Globus pallidus (tissue), 1 donor: ENCODE measurements at regions not wholly inside any gene's neighbourhood (a gene's known extent, or its start where the extent isn't known, plus 50 kb on each side); places are given as distances from the start of the nearest gene placed in this dataset.

Source experiments
- DNase-seq: peaks from one replicate; pipeline ENCODE4 v3.0.0-alpha.2; 2015; ENCODE audit warnings: low spot score

GRCh38 chr3:117617906-117618305, 908.3 kb downstream of the TUSC7 start:
- DNase-seq, result no peak

- DNase-seq, result no peak
Measured at GRCh38 chr3:117618462-117618861, 908.9 kb downstream of the TUSC7 start.

GRCh38 chr3:117619805-117620204, 910.2 kb downstream of the TUSC7 start:
- DNase-seq, result no peak

- DNase-seq, result no peak
Measured at GRCh38 chr3:117622171-117622841, 912.7 kb downstream of the TUSC7 start.

GRCh38 chr3:117624424-117624823, 914.8 kb downstream of the TUSC7 start:
- no peak for DNase-seq

GRCh38 chr3:117625174-117625573, 915.6 kb downstream of the TUSC7 start:
- DNase-seq, result no peak

- no peak for DNase-seq
Measured at GRCh38 chr3:117626577-117626976, 917.0 kb downstream of the TUSC7 start.

- DNase-seq, result peak; percentile 33
Measured at GRCh38 chr3:117628823-117629291, 919.3 kb downstream of the TUSC7 start.

GRCh38 chr3:117629505-117629904, 919.9 kb downstream of the TUSC7 start:
- no peak for DNase-seq

- DNase-seq, result no peak
Measured at GRCh38 chr3:117630469-117630868, 920.9 kb downstream of the TUSC7 start.

GRCh38 chr3:117630885-117631284, 921.3 kb downstream of the TUSC7 start:
- DNase-seq, result no peak

GRCh38 chr3:117631781-117632180, 922.2 kb downstream of the TUSC7 start:
- no peak for DNase-seq

- no peak for DNase-seq
Measured at GRCh38 chr3:117632191-117632590, 922.6 kb downstream of the TUSC7 start.

- DNase-seq, result no peak
Measured at GRCh38 chr3:117633207-117633606, 923.6 kb downstream of the TUSC7 start.

GRCh38 chr3:117637666-117638065, 928.1 kb downstream of the TUSC7 start:
- no peak for DNase-seq

GRCh38 chr3:117644203-117644602, 934.6 kb downstream of the TUSC7 start:
- no peak for DNase-seq

GRCh38 chr3:117645561-117646242, 936.1 kb downstream of the TUSC7 start:
- no peak for DNase-seq

GRCh38 chr3:117647435-117647834, 937.9 kb downstream of the TUSC7 start:
- no peak for DNase-seq

- no peak for DNase-seq
Measured at GRCh38 chr3:117651246-117651645, 941.7 kb downstream of the TUSC7 start.

- no peak for DNase-seq
Measured at GRCh38 chr3:117656391-117656790, 946.8 kb downstream of the TUSC7 start.

- DNase-seq, result no peak
Measured at GRCh38 chr3:117657278-117657677, 947.7 kb downstream of the TUSC7 start.

GRCh38 chr3:117660941-117661817, 951.6 kb downstream of the TUSC7 start:
- no peak for DNase-seq

GRCh38 chr3:117661818-117662095, 952.2 kb downstream of the TUSC7 start:
- DNase-seq, result no peak
